Gastroesophageal sphincter (tissue), 4 donors: ENCODE measurements at regions not wholly inside any gene's neighbourhood (a gene's known extent, or its start where the extent isn't known, plus 50 kb on each side); places are given as distances from the start of the nearest gene placed in this dataset.
A peak's percentile ranks its signal among the peaks of the same experiment; 100 is the strongest.

Source experiments
- ATAC-seq: fragments of 150-250 bp; one replicate; pipeline ENCODE4 v1.9.1; 2016; ENCODE audit warnings: mild to moderate bottlenecking, moderate library complexity
- H3K27ac ChIP-seq, 4 donors: fragments of 200-600 bp; sonication (generic) in 3 of 4; 1 replicate in 3 of 4; 2 replicates in 1 of 4; pipeline ENCODE4 v1.5.1; 2016 to 2019
- H3K27me3 ChIP-seq: fragments of 200-600 bp; sonication (generic); one replicate; pipeline ENCODE4 v1.5.1; 2019
- H3K36me3 ChIP-seq, 2 donors: fragments of 200-600 bp; sonication (generic); one replicate each; pipeline ENCODE4 v1.5.1; 2019; ENCODE audit warnings: control low read depth in 1 of 2
- H3K4me1 ChIP-seq, 3 donors: fragments of 200-600 bp; sonication (generic); 1 replicate in 2 of 3; 2 replicates in 1 of 3; pipeline ENCODE4 v1.5.1; 2016 to 2019; ENCODE audit warnings: control low read depth in 2 of 3
- H3K4me3 ChIP-seq, 2 donors: fragments of 200-600 bp; sonication (generic); one replicate each; pipeline ENCODE4 v1.5.1; 2019; ENCODE audit warnings: mild to moderate bottlenecking in 1 of 2, moderate library complexity in 1 of 2
- H3K9me3 ChIP-seq, 3 donors: fragments of 200-600 bp; sonication (generic); one replicate each; pipeline ENCODE4 v1.5.1; 2017 to 2019; ENCODE audit warnings: control low read depth in 2 of 3
- EP300 ChIP-seq: sonication (generic); formaldehyde crosslinking; IDR thresholded peaks from one replicate; pipeline ENCODE4 v1.6.1; 2017; ENCODE audit warnings: antibody characterized with exemption, mild to moderate bottlenecking
- POLR2A ChIP-seq, 2 donors: fragments of 450-650 bp; IDR thresholded peaks; one replicate each; pipeline ENCODE4 v1.6.1; 2017; ENCODE audit warnings: antibody characterized with exemption in 2 of 2, mild to moderate bottlenecking in 2 of 2, moderate library complexity in 1 of 2
- POLR2AphosphoS5 ChIP-seq: sonication (generic); formaldehyde crosslinking; IDR thresholded peaks from one replicate; pipeline ENCODE4 v1.6.1; 2017; ENCODE audit warnings: antibody characterized with exemption
- WGBS, 2 donors: methylation state at CpG; one replicate each; pipeline ENCODE4 v1.1.5; 2018; ENCODE audit warnings: low coverage in 1 of 2; 5-methylcytosine and 5-hydroxymethylcytosine counted together
- TF ChIP-seq, protein P1 (sequence below), 4 experiments: fragments of 200-600 bp in 2 of 4; fragments of 450-650 bp in 2 of 4; sonication (generic) in 1 of 4; IDR thresholded peaks; one replicate each; pipeline ENCODE4 v1.5.1; 2017 to 2019; ENCODE audit warnings: antibody characterized with exemption in 4 of 4, mild to moderate bottlenecking in 2 of 4, moderate library complexity in 2 of 4

DNA sequence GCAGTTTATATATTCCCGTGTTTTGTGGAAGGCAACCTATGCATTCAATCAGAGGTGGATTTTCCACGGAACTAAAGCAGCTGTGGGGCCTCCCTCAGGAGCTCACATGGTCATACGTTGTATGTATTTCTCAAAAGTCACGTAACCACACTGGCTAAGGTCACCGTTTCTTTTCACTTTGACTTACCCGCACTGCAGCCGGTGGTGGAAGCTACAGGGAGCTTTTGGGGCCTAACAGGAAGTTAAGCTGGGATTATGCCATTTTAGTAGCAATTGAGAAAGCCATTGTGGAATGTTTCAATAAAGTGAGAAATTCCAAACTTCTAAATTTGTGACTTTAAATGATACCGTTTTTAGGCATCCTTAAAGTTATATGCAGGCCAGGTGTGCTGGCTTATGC, 111.2 kb upstream of the KLF6 start:
- Histone ChIP-seq H3K4me3 (no peak overlapping the region), H3K27ac (no peak overlapping the region), H3K9me3 (no peaks in the 10 kb centered on the region), H3K27me3 (no peaks in the 10 kb centered on the region), H3K36me3 (no peaks in the 10 kb centered on the region), H3K4me1 (peaks cover 0 to 6% (median 0%) of the 10 kb centered on the region in 3 donors)
- WGBS, 2 donors, result 77 to 91% methylated on average over 6 to 8 of the region's 8 CpGs
- TF ChIP-seq, protein P1, sequence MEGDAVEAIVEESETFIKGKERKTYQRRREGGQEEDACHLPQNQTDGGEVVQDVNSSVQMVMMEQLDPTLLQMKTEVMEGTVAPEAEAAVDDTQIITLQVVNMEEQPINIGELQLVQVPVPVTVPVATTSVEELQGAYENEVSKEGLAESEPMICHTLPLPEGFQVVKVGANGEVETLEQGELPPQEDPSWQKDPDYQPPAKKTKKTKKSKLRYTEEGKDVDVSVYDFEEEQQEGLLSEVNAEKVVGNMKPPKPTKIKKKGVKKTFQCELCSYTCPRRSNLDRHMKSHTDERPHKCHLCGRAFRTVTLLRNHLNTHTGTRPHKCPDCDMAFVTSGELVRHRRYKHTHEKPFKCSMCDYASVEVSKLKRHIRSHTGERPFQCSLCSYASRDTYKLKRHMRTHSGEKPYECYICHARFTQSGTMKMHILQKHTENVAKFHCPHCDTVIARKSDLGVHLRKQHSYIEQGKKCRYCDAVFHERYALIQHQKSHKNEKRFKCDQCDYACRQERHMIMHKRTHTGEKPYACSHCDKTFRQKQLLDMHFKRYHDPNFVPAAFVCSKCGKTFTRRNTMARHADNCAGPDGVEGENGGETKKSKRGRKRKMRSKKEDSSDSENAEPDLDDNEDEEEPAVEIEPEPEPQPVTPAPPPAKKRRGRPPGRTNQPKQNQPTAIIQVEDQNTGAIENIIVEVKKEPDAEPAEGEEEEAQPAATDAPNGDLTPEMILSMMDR (IDR thresholded peaks at IDR 0.05), result no peak
- TF ChIP-seq POLR2A (IDR thresholded peaks at IDR 0.05) (no peak), POLR2AphosphoS5 (no peak), EP300 (no peak)
- no peak for ATAC-seq

DNA sequence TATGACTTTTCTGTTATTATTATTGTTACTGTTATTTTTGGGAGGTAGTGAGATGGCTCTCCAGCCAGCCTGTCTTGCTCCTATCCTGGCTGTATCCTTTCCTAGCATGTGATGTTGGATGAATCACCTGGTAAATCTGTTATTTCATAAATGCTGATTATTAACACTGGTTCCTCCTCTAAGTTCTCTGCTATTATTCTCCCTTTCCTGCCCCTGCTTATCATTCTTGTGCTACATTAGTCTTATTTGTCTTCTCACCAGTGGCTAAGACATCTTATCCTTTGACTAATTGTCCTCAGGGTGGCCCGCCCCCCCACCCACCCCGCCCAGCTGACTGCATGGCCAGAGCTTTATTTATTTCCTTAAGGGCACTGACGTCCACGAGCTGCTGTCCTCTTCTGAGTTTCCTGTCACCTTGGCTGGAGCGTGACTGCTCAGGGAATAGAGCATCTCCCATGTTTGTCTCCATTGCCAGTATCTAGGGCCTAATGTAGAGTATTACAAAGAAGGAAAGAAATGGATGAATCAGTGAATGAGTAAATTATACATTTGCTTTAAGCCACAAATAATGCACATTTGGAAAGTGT, 110.1 kb upstream of the KLF6 start:
- Histone ChIP-seq H3K27me3 (no peaks in the 10 kb centered on the region), H3K9me3 (no peaks in the 10 kb centered on the region), H3K4me1 (peaks cover 0 to 7% (median 0%) of the 10 kb centered on the region in 3 donors), H3K4me3 (no peak overlapping the region), H3K27ac (no peak overlapping the region), H3K36me3 (no peaks in the 10 kb centered on the region)
- 36% methylated on average over 2 of the region's 5 CpGs; no CpG with 5 or more reads in 1 of the 2 donors for WGBS, 2 donors
- TF ChIP-seq EP300, result no peak
- TF ChIP-seq POLR2AphosphoS5, result no peak
- TF ChIP-seq POLR2A (IDR thresholded peaks at IDR 0.05), result no peak
- TF ChIP-seq, protein P1 (IDR thresholded peaks at IDR 0.05), result no peak
- no peak for ATAC-seq

DNA sequence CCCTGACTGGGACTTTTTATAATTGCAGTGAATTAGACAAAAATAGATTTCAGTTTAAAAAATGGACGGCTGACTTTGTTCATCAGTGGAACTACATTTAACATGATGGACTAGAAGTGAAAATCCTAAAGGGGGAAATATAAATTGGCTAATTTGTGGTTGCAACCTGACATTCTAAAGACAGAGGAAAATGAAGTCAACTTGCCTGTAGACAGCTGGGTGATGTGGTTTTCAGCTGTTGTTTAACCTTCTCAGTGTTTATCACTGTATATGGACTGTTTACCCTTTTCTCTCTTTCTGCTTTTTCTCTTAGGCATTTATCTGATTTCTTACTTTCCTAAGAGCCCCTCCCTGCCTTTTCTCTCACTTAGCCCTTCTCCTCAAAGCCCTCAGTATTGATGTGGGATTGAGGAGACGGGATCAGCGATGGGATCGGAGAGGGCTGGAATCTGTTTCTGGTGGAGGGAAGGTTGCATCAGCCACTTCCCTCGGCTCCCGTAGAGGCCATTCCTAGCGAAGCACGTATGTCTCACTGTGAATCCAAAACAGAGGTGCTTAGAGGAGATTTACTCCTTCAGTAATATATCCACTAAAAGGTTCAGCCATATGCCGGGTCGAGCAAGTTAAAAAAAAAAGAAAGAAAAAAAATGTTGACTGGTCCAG, 109.0 kb upstream of the KLF6 start:
- Histone ChIP-seq H3K36me3 (no peaks in the 10 kb centered on the region), H3K9me3 (no peaks in the 10 kb centered on the region), H3K4me3 (no peak overlapping the region), H3K27me3 (no peaks in the 10 kb centered on the region), H3K27ac (no peak overlapping the region), H3K4me1 (peaks cover 0 to 13% (median 2%) of the 10 kb centered on the region in 3 donors)
- WGBS, 2 donors, result 88 to 93% methylated on average over 4 to 10 of the region's 10 CpGs
- ATAC-seq, result no peak
- TF ChIP-seq, protein P1 (IDR thresholded peaks at IDR 0.05), result no peak
- no peak for TF ChIP-seq POLR2AphosphoS5
- TF ChIP-seq EP300, result no peak
- no peak for TF ChIP-seq POLR2A (IDR thresholded peaks at IDR 0.05)

DNA sequence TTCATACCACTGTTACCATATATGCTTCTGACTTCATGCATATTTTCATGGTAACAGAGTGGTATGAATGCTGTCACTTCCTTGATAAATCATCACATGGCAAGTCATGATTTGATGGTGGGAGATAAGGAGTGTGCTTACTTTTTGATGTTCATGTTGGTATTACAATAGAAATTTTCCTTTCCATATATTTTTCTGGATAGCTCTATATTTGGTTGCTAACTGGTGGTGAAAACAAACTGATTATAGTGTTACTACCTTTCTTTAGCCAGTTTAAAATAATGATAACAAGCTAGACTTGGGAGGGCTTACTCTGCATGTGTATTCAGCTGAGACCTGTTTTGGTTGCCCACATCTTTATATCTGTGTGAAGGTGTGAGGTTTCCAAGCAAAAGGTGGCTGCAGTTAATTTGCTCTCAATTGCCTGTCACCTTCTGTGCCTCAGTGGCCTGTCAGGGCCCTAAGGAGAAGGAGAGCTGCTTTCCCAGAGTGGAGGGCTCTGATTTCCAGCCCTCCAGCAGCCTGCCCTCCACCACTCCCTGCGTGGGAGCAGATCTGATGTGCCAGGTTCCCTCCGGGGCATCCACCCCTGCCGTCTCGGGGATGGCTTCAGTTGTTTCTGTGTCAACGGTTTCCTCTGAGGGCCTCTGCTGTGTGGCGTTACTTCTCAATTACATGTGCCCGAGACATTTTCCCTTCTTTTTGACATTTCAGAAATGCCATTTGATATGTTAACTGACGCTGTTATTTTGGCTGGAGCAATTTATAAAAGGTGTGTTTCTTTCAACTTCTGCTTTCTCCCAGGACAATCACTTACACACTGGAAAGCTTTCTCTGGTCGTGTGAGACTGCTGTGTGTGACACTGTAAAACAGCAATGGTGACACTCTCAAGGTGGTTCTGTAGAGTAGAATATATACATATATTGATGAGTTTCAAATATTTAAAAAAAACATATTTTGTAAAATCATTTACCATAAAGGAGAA, 107.7 kb upstream of the KLF6 start:
- Histone ChIP-seq H3K27me3 (no peaks in the 10 kb centered on the region), H3K4me3 (no peak overlapping the region), H3K4me1 (peaks cover 2 to 23% (median 4%) of the 10 kb centered on the region in 3 donors), H3K9me3 (no peaks in the 10 kb centered on the region), H3K36me3 (no peaks in the 10 kb centered on the region), H3K27ac (peak overlapping the region in 1 of 4 donors; percentile 34)
- TF ChIP-seq EP300, result no peak
- no peak for ATAC-seq
- WGBS, 2 donors, result 79 to 84% methylated on average over 3 to 8 of the region's 9 CpGs

DNA sequence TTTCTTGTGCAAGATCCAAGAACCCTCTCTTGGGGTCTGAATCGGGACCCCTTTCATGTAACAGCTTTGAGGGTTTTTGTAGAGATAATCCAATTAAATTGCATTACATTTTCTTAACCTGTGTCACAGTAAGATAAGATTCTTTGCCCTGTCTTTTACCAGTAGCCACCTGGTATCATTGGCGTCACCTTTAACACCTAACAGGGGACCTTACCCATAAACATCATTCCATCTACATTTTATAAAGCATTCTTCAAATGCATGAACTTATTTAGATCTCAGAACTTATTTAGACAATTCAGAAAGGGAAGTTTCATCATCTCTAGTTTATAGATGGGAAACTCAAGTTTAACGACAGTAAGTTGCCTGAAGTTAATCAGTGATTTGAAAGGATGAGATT, 106.4 kb upstream of the KLF6 start:
- ATAC-seq, result no peak
- no peaks in the 10 kb centered on the region for H3K27me3 ChIP-seq
- no peak overlapping the region for H3K4me3 ChIP-seq
- WGBS, 2 donors, result 92 to 95% methylated on average over 2 to 3 of the region's 3 CpGs
- peaks cover 9 to 36% (median 10%) of the 10 kb centered on the region in 3 donors for H3K4me1 ChIP-seq
- no peak for TF ChIP-seq EP300
- TF ChIP-seq, protein P1 (IDR thresholded peaks at IDR 0.05), result no peak
- H3K9me3 ChIP-seq, result no peaks in the 10 kb centered on the region
- H3K27ac ChIP-seq, result no peak overlapping the region
- H3K36me3 ChIP-seq, result no peaks in the 10 kb centered on the region
